Brain microvascular endothelial cell (primary cell): ENCODE measurements at regions not wholly inside any gene's neighbourhood (a gene's known extent, or its start where the extent isn't known, plus 50 kb on each side); places are given as distances from the start of the nearest gene placed in this dataset.
A peak's percentile ranks its signal among the peaks of the same experiment; 100 is the strongest.

Source experiments
- DNase-seq: peaks from one replicate; pipeline ENCODE4 v3.0.0-alpha.2; 2020
- H3K27ac ChIP-seq: fragments of 250-450 bp; sonication (Bioruptor Pico); 2 replicates; pipeline ENCODE4 v1.5.1; 2020; ENCODE audit warnings: mild to moderate bottlenecking, moderate library complexity
- H3K27me3 ChIP-seq: fragments of 250-450 bp; sonication (Bioruptor Pico); replicated peaks from 2 replicates; pipeline ENCODE4 v1.5.1; 2020; ENCODE audit warnings: mild to moderate bottlenecking
- H3K36me3 ChIP-seq: fragments of 250-450 bp; sonication (Bioruptor Pico); replicated peaks from 2 replicates; pipeline ENCODE4 v1.5.1; 2020; ENCODE audit warnings: mild to moderate bottlenecking
- H3K4me3 ChIP-seq: 2 replicates; pipeline ENCODE4 v1.5.1; 2011; ENCODE audit warnings: low read depth, mild to moderate bottlenecking, control low read depth, low read length, moderate library complexity
- in situ Hi-C: cut with HindIII; loops from 2 replicates; pipeline ENCODE4 v1.10.0; 2017; ENCODE audit warnings: low sequenced_read_pairs, low pct_ligation_motif_present
- TF ChIP-seq, protein P1 (sequence below): IDR thresholded peaks from 2 replicates; pipeline ENCODE4 v1.5.1; 2011; ENCODE audit warnings: low read depth, mild to moderate bottlenecking, moderate library complexity, low read length, control low read depth, inconsistent platforms; ENCODE audit errors: missing control alignments

DNA sequence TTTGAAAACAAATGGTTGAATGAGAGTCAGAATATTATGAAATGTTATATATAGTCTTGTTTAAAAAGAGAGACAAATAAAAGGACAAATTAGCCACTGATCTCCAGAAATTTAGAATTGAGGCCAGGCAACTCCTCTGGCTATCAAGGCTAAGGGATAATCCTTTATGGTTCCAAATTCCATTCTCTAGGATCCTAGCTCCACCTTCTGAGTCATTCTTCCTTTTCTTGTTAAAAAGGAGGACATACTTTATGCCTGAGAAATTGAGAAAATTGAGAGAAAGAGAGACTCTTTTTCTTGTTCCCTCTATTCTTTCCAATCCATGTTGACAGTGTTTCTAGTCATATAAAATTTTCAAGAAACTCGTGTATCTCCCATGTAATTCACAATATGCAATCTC, 1299.5 kb downstream of the FSTL5 start:
- no peak overlapping the region for H3K27ac ChIP-seq
- H3K36me3 ChIP-seq, result no peaks in the 10 kb centered on the region
- no peak for DNase-seq
- in situ Hi-C loops, result no loop called here
- no peaks in the 10 kb centered on the region for H3K27me3 ChIP-seq
- H3K4me3 ChIP-seq, result no peak overlapping the region
- TF ChIP-seq, protein P1, sequence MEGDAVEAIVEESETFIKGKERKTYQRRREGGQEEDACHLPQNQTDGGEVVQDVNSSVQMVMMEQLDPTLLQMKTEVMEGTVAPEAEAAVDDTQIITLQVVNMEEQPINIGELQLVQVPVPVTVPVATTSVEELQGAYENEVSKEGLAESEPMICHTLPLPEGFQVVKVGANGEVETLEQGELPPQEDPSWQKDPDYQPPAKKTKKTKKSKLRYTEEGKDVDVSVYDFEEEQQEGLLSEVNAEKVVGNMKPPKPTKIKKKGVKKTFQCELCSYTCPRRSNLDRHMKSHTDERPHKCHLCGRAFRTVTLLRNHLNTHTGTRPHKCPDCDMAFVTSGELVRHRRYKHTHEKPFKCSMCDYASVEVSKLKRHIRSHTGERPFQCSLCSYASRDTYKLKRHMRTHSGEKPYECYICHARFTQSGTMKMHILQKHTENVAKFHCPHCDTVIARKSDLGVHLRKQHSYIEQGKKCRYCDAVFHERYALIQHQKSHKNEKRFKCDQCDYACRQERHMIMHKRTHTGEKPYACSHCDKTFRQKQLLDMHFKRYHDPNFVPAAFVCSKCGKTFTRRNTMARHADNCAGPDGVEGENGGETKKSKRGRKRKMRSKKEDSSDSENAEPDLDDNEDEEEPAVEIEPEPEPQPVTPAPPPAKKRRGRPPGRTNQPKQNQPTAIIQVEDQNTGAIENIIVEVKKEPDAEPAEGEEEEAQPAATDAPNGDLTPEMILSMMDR, result no peak

DNA sequence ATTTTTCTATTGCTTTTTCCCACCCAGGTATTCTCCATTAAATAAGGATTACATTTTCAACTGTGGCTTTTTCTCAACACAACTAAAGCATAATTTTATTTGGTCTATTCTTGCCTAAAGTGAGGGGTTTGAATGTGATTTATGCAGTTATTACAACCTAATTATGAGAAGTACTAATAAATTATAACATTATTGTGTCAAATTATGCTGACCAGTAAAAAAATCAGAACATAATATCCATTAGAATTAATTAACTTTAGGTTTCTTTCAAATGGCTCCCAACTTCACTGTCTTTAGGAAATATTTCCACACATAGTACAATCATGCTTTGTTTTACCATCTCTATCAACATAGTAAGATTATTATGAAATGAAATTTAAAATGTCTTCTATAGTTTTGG, 1293.9 kb downstream of the FSTL5 start:
- H3K36me3 ChIP-seq, result no peaks in the 10 kb centered on the region
- in situ Hi-C loops, result no loop called here
- TF ChIP-seq, protein P1, result no peak
- DNase-seq, result no peak
- H3K27ac ChIP-seq, result no peak overlapping the region
- H3K4me3 ChIP-seq, result no peak overlapping the region
- H3K27me3 ChIP-seq, result no peaks in the 10 kb centered on the region

- TF ChIP-seq, protein P1, result no peak
- H3K36me3 ChIP-seq, result no peaks in the 10 kb centered on the region
- no peak for DNase-seq
- no peaks in the 10 kb centered on the region for H3K27me3 ChIP-seq
- no peak overlapping the region for H3K27ac ChIP-seq
- in situ Hi-C loops, result no loop called here
- H3K4me3 ChIP-seq, result no peak overlapping the region
Observed at GRCh38 chr4:160872491-160872890, 1291.3 kb downstream of the FSTL5 start.

DNA sequence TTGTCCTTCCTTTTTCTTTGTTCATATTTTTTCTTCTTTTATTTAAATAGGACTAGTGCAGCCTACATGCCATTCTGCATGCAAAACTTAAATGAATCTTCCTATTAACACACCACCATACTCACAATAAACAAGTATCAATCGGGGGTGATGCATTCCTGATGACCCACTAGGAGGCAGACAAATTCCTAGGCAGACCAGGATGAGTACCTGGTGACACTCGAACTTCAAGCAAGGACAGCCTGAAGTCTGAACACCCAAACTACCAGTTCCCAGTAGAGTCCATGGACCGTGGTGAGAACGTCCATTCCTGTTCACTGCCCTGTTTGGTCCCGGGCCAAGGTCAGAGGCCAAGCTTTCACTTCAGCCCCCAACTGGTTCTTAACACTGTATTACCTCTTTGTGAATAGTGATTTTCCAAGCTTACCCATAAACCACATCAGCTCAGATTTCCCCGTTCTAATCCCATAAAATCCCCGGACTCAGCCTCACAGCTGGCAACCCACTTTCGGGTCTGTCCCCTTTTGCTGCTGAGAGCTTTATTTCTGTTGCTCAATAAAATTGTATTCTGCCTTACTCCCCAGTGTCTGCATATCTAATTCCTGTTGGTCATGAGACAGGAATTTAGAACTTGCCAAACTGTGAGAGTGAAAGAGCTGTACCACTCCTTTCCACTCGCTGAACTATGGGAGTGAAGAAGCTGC, 1286.6 kb downstream of the FSTL5 start:
- H3K4me3 ChIP-seq, result no peak overlapping the region
- TF ChIP-seq, protein P1, result no peak
- H3K36me3 ChIP-seq, result no peaks in the 10 kb centered on the region
- in situ Hi-C loops, result no loop called here
- peak; percentile 8 for DNase-seq
- H3K27me3 ChIP-seq, result no peaks in the 10 kb centered on the region
- H3K27ac ChIP-seq, result no peak overlapping the region

GRCh38 chr4:160880180-160880579, 1283.6 kb downstream of the FSTL5 start:
- in situ Hi-C loops, result no loop called here
- no peak for DNase-seq
- TF ChIP-seq, protein P1, result no peak
- no peaks in the 10 kb centered on the region for H3K27me3 ChIP-seq
- H3K27ac ChIP-seq, result no peak overlapping the region
- no peak overlapping the region for H3K4me3 ChIP-seq
- no peaks in the 10 kb centered on the region for H3K36me3 ChIP-seq

DNA sequence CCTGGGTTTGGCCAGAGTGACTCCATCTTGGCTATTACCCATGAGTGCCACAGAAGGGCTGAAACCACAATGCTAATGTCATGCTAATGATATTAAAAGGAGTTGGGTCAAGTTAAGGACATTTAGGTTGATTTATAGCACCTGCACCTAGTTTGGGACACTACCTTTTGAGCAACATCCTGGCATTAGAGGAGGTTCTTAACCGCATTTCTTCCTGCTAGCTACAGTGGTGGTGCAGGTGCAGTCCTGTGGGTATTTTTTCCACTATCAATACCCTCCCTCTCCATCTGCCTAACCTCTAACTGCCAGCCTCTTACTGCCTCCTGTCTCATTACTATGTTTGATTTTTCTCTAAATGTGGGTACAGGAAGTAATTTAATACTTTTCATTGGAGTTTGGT, 1276.1 kb downstream of the FSTL5 start:
- in situ Hi-C loops, result no loop called here
- DNase-seq, result no peak
- Histone ChIP-seq H3K36me3 (no peaks in the 10 kb centered on the region), H3K4me3 (no peak overlapping the region), H3K27me3 (no peaks in the 10 kb centered on the region), H3K27ac (no peak overlapping the region)
- TF ChIP-seq, protein P1, result no peak
